SJSA1 (cell line): ENCODE measurements at regions not wholly inside any gene's neighbourhood (a gene's known extent, or its start where the extent isn't known, plus 50 kb on each side); places are given as distances from the start of the nearest gene placed in this dataset.

Experiments
- DNase-seq, 2 experiments: peaks; one replicate each; pipeline ENCODE4 v3.0.0-alpha.2; 2015 to 2020; ENCODE audit warnings: low spot score in 2 of 2, low read depth in 1 of 2
- H3K27ac ChIP-seq: fragments of 250-450 bp; sonication (Bioruptor Pico); 2 replicates; pipeline ENCODE4 v1.5.1; 2020; ENCODE audit warnings: mild to moderate bottlenecking, moderate library complexity
- H3K27me3 ChIP-seq: fragments of 250-450 bp; sonication (Bioruptor Pico); replicated peaks from 2 replicates; pipeline ENCODE4 v1.5.1; 2020; ENCODE audit warnings: mild to moderate bottlenecking, moderate library complexity
- H3K36me3 ChIP-seq: fragments of 250-450 bp; sonication (Bioruptor Pico); 2 replicates; pipeline ENCODE4 v1.5.1; 2020; ENCODE audit warnings: mild to moderate bottlenecking
- H3K4me1 ChIP-seq: fragments of 250-450 bp; sonication (Bioruptor Pico); replicated peaks from 2 replicates; pipeline ENCODE4 v1.6.1; 2021; ENCODE audit warnings: mild to moderate bottlenecking
- H3K4me3 ChIP-seq: fragments of 250-450 bp; sonication (Bioruptor Pico); 2 replicates; pipeline ENCODE4 v1.5.1; 2020; ENCODE audit warnings: mild to moderate bottlenecking
- H3K9me3 ChIP-seq: fragments of 250-450 bp; sonication (Bioruptor Pico); replicated peaks from 2 replicates; pipeline ENCODE4 v1.5.1; 2020; ENCODE audit warnings: mild to moderate bottlenecking

DNA sequence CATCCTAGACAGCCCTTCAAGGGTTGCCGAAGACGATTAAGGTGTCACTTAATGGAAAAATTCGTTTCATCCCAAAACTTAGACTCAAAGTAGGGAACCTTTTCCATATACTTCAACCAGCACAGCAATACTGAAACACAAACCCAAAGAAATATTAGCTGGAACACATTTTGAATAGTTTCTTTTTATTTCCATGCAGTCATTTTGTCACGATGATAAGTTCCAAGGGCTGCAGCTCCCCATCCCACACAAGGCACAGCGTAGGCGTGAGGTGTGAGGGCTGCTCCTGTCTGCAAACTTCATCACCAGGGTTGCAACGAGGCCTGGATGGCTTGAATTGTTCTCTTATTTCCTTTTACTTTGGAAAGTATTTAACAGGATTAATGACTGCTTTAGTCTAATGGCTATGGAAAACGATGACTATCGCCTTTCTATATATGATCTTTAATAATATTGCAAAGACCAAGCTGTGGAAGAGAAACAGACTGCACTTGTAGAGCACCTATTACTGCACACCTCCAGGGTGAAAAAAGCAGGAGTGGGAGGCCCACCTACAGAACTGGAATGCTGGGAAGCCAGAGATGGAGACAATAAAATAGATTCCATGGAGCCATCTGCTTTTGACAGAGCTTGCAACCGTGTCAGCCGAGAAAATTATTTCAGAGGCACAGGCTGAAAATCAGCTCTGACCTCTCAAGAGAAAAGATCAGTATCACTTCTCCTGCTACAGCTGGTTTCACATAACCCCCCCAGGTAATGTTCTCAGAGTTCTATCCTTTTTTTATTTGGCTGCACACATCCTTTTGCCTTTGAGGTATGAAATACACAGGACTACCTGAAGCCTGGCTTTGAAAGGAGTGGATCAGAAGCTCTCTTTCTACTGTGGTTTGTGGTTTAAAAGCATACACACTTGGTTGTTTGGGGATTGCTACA, 274.5 kb upstream of the NBEA start:
- H3K27ac ChIP-seq: no peak overlapping the region
- H3K36me3 ChIP-seq: no peaks in the 10 kb centered on the region
- no peak for DNase-seq
- no peaks in the 10 kb centered on the region for H3K4me1 ChIP-seq
- no peaks in the 10 kb centered on the region for H3K9me3 ChIP-seq
- H3K27me3 ChIP-seq: no peaks in the 10 kb centered on the region
- no peak overlapping the region for H3K4me3 ChIP-seq

DNA sequence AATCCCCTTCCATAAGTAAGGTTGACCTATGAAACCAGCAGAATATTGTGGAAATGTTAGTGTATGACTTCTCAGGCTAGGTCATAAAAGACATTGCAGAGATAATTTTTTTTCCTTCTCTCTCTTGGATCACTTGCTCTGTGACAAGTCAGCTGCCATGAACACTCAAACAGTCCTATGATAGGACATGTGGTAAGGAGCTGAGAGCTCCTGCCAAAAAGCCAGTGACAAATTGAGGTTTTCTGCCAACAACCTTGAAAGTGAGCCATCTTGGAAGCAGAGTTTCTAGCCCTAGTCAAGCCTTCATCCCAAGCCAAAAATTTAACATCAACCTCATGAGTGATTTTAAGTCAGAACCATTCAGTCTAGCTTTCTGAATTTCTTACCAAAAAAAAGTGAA, 270.9 kb upstream of the NBEA start:
- H3K9me3 ChIP-seq: no peaks in the 10 kb centered on the region
- H3K4me1 ChIP-seq: no peaks in the 10 kb centered on the region
- H3K27me3 ChIP-seq: no peaks in the 10 kb centered on the region
- H3K4me3 ChIP-seq: no peak overlapping the region
- no peak for DNase-seq
- no peaks in the 10 kb centered on the region for H3K36me3 ChIP-seq
- H3K27ac ChIP-seq: no peak overlapping the region

DNA sequence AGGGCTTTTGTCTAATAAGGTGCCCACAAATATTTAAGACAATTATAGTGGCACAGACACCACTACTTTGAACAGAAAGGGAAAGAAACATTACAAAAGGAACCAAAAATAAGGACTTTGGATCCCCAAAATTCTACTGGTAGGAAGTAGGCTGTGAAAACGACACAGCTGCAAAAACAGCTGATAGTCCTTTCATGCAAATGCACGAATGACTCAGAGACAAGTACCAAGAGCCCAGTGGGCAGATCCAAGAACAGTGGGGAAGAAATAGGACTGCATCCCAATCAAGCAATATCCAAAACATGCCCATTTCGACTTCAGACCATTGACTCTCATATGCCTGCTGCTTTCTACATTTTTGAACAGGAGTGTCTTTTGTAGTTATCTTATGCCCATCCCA, 269.4 kb upstream of the NBEA start:
- no peak for DNase-seq
- no peak overlapping the region for H3K4me3 ChIP-seq
- H3K4me1 ChIP-seq: peaks cover 2% of the 10 kb centered on the region; the same call in 1 of the 2 replicates
- H3K9me3 ChIP-seq: no peaks in the 10 kb centered on the region
- H3K27ac ChIP-seq: no peak overlapping the region
- no peaks in the 10 kb centered on the region for H3K36me3 ChIP-seq
- H3K27me3 ChIP-seq: no peaks in the 10 kb centered on the region

DNA sequence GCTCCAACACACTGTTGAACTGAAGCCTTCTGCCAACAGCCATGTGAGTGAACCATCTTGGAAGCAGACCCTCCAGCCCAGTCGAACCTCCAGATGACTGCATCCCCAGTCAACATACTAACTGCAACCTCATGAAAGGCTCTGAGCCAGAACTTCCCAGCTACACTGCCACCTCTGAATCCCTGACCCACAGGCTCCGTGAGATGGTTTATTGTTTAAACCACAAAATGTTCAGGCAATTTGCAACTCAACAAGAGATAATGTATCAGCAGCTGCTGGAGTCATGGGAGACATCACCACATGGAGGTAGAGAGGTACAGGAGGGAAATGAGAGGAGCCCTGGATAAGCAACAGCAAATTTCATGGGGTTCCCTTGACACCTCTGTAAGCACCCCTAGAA, 266.4 kb upstream of the NBEA start:
- no peaks in the 10 kb centered on the region for H3K36me3 ChIP-seq
- no peak overlapping the region for H3K27ac ChIP-seq
- peaks cover 11% of the 10 kb centered on the region for H3K4me1 ChIP-seq
- H3K27me3 ChIP-seq: no peaks in the 10 kb centered on the region
- no peak overlapping the region for H3K4me3 ChIP-seq
- no peaks in the 10 kb centered on the region for H3K9me3 ChIP-seq
- DNase-seq: no peak

DNA sequence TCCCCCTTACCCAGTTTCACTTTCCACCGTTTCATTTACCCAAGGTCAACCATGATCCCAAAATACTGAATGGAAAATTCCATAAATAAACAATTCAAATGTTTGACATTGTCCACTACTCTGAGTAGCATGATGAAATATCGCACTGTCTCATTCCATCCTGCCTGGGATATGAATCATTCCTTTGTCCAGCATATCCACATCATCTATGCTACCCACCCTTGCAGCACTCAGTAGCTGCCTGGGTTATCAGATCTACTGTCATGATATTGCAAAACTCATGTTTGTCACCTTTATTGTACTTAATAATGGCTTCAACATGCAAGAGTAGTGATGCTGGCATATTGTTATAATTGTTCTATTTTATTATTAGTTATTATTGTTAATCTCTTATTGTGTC, 263.9 kb upstream of the NBEA start:
- no peaks in the 10 kb centered on the region for H3K27me3 ChIP-seq
- peaks cover 11% of the 10 kb centered on the region for H3K4me1 ChIP-seq
- H3K9me3 ChIP-seq: no peaks in the 10 kb centered on the region
- no peaks in the 10 kb centered on the region for H3K36me3 ChIP-seq
- peak overlapping the region; percentile 25; the same call in 1 of the 2 replicates for H3K27ac ChIP-seq
- H3K4me3 ChIP-seq: no peak overlapping the region
- peak; percentile 1 to 40 for DNase-seq

DNA sequence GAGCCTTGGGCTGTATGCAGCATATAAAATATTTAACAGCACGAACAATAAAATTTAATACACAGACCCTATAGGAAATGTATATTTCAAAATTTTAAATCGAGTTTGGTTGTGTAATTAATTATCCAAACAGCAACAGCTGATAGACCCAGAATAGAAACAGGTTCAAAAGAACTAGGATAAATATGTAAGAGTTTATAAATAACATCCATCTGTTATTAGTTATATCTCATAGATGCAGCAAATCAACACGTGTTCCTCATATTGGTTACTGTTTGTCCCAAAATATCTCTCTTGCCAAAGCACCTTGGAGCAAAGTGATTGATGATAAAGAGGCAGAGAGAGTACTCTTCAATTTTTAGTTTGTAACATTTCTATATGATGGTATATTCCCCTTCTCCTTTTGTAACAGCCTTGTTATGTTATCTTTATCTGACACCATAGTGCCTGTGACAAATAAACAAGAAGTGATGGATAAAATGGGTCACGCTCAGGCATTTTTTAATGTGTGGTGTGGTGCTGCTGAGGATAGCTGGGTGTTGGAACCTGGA, 260.6 kb upstream of the NBEA start:
- Histone ChIP-seq H3K4me1 (peaks cover 11% of the 10 kb centered on the region), H3K27me3 (no peaks in the 10 kb centered on the region), H3K27ac (no peak overlapping the region), H3K9me3 (no peaks in the 10 kb centered on the region), H3K36me3 (no peaks in the 10 kb centered on the region), H3K4me3 (no peak overlapping the region)
- no peak for DNase-seq

DNA sequence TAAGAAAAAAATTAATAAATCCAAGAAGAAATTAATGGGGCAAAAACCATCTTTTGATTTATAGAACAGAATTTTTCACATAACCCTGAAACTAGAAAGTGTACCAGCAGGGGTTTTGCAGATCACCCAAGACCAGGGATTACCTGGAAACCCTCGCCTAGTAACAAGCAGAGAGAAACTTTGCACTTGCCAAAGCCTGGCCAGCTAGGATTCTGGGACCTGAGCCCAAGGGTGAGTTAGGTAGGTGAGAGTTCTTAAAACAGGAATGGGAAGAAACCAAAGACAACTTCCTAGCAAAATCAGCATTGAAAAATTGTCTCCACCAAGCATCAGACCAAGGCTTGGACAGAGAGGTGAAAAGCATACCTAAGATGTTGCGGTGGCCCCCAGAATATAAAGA, 247.0 kb upstream of the NBEA start:
- no peak overlapping the region for H3K4me3 ChIP-seq

DNA sequence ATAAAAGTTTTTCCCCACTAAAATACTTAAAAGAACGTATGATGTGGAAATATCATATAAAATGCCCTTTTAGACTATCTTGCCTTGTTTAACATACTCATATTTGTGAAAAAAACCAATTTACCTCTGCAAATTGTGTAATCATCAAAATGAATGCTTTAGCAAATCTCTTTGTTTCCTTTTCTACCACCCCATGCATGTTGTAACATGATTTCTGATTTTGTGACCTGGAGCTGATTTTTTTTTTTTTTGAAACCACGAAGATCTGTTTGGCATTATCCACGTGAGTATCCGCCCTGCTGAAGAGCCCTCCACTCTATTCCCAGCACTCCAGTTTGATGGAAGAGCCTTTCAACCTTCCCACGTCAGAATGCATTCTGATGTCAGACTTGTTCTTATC, 245.8 kb upstream of the NBEA start:
- Histone ChIP-seq H3K27ac (no peak overlapping the region), H3K4me1 (no peaks in the 10 kb centered on the region), H3K4me3 (no peak overlapping the region), H3K9me3 (no peaks in the 10 kb centered on the region), H3K27me3 (no peaks in the 10 kb centered on the region), H3K36me3 (no peaks in the 10 kb centered on the region)
- no peak for DNase-seq

More for the DNA sequence above, 247.0 kb upstream of the NBEA start:
- Histone ChIP-seq H3K9me3 (no peaks in the 10 kb centered on the region), H3K4me1 (no peaks in the 10 kb centered on the region), H3K36me3 (no peaks in the 10 kb centered on the region), H3K27ac (no peak overlapping the region), H3K27me3 (no peaks in the 10 kb centered on the region)
- no peak for DNase-seq

DNA sequence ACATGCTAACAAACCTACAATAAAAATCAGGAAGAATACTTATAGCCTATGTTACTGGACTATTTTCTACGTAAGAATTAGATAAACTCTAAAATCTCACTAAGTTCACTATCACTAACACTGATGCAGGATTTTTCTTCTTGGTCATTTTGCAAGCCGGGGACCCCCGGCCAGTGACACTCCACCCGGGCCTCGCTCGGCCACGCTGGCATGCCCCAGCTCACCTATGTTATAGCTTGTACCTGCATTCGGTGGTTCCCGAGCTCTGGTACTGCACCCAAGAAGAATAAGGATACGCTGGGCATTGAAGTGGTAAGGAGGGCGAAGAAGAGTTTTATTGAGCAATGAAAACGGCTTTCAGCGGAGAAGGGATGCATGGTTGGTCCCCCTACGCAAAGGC, 245.3 kb upstream of the NBEA start:
- Histone ChIP-seq H3K36me3 (no peaks in the 10 kb centered on the region), H3K4me3 (no peak overlapping the region), H3K4me1 (no peaks in the 10 kb centered on the region), H3K27ac (no peak overlapping the region), H3K9me3 (no peaks in the 10 kb centered on the region), H3K27me3 (no peaks in the 10 kb centered on the region)
- DNase-seq: no peak

DNA sequence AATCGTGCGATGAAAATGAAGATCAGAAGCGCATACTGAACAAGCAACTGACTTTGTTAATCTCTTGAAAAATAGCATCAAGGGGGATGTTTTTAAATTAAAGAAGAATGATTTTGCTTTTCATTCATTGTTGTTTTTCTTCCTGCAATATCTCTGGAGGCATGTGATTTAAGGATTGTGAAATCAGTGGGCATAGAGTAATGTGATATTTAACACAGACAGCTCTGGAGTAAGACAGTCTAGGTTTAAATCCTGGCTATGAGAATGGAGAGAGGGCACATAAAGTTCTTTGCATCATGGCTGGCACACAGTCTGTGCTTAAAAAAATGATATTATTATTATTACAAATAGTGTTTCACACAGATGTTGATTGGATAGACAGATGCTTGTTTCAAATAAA, 243.1 kb upstream of the NBEA start:
- Histone ChIP-seq H3K27me3 (no peaks in the 10 kb centered on the region), H3K9me3 (no peaks in the 10 kb centered on the region), H3K4me3 (no peak overlapping the region), H3K36me3 (no peaks in the 10 kb centered on the region), H3K27ac (no peak overlapping the region), H3K4me1 (no peaks in the 10 kb centered on the region)
- DNase-seq: no peak

DNA sequence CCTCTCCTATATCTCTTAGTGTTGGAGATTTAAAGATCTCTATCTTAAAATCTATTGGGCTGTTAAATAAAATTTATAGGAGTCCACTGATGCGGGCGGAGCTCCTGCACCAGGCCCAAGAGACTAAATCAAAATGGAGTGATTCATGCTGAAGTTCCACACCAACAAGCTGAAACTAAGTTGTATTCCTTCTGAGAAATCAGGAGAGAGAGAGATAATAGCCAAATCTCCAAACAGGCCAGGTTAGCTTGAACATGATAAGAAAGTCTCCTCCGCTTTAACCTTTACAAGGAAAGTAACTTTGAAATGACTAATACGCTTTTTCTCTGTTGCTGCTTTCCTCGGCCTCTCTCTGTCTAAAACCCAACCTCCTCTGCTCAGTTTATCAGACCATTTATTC, 241.9 kb upstream of the NBEA start:
- no peak for DNase-seq
- no peak overlapping the region for H3K27ac ChIP-seq
- no peaks in the 10 kb centered on the region for H3K9me3 ChIP-seq
- no peak overlapping the region for H3K4me3 ChIP-seq
- H3K27me3 ChIP-seq: no peaks in the 10 kb centered on the region
- H3K36me3 ChIP-seq: no peaks in the 10 kb centered on the region
- no peaks in the 10 kb centered on the region for H3K4me1 ChIP-seq

DNA sequence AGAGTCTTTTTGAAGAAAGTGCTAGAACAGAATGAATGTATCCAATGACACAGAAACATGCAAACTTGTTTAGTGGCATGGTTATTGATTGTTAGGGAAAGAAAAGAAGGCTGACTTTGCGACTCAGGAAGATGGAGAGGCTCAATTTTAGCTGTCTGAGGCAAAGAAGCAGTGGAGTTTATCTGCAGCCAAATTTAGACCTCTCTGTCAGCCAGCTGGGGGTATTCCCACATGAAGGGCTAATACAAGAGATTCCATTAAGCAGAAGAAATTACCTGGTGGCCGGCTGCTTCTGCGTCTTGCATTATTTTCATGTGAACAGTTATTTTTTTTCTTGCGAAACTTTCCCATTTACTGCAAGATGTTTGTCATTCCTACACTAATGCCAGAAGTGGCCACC, 240.2 kb upstream of the NBEA start:
- Histone ChIP-seq H3K4me3 (no peak overlapping the region), H3K4me1 (no peaks in the 10 kb centered on the region), H3K27ac (no peak overlapping the region), H3K27me3 (no peaks in the 10 kb centered on the region), H3K9me3 (no peaks in the 10 kb centered on the region), H3K36me3 (no peaks in the 10 kb centered on the region)
- no peak for DNase-seq

DNA sequence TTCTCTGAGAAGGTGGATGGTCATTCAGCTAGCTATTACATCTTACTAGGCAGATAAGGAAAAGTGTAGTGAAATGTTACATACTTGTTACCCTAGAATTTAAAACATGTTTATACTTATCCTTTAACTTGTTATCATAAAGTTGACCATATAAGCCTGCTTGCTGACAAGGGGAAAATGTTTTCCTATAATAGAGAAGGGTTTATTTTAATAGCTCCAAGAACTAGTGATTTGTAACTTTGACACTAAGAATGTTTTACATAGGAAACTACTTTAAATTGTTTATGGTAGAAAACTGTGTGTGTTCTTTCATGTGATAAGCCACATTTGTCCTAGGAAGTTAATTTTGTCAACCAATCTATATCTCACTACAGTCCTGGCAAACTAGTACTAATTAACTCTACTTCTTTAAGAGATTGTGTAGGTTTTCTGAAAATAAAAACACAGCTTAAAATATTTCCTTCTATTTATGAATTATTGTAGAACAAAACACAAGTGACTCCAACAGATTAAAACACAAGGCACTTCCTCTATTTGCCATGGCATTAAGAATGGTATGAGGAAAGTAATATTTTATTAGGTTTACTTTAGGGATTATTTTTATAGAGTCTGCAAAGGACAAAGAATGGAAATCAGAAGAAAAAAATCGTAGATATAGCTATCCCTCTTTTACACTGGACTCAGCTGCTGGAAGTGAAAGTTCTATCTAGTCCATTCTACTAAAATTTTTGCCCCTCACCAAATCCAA, 233.3 kb upstream of the NBEA start:
- DNase-seq: no peak
- Histone ChIP-seq H3K27ac (no peak overlapping the region), H3K4me3 (no peak overlapping the region), H3K9me3 (no peaks in the 10 kb centered on the region), H3K27me3 (no peaks in the 10 kb centered on the region), H3K4me1 (no peaks in the 10 kb centered on the region), H3K36me3 (no peaks in the 10 kb centered on the region)
